ENCODE measurements at regions not wholly inside any gene's neighbourhood (a gene's known extent, or its start where the extent isn't known, plus 50 kb on each side); places are given as distances from the start of the nearest gene placed in this dataset.

DNA sequence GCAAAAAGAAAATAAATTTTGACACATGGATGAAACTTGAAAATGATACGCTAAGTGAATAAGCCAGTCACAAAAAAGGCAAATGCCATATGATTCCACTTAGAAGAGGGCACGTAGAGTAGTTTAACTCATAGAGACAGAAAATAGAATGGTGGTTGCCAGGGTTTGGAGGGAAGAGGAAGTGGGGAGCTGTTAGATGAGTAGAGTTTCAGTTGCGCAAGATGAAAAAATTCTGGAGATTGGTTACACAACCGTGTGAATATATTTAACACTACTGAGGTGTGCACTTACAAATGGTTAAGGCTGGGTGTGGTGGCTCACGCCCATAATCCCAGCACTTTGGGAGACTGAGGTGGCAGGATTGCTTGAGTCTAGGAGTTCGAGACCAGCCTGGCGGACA is 93.4 kb upstream of the TMEM132E start:
- no peak for TF ChIP-seq POLR2A (IDR thresholded peaks at IDR 0.05)
- TF ChIP-seq, protein P1, sequence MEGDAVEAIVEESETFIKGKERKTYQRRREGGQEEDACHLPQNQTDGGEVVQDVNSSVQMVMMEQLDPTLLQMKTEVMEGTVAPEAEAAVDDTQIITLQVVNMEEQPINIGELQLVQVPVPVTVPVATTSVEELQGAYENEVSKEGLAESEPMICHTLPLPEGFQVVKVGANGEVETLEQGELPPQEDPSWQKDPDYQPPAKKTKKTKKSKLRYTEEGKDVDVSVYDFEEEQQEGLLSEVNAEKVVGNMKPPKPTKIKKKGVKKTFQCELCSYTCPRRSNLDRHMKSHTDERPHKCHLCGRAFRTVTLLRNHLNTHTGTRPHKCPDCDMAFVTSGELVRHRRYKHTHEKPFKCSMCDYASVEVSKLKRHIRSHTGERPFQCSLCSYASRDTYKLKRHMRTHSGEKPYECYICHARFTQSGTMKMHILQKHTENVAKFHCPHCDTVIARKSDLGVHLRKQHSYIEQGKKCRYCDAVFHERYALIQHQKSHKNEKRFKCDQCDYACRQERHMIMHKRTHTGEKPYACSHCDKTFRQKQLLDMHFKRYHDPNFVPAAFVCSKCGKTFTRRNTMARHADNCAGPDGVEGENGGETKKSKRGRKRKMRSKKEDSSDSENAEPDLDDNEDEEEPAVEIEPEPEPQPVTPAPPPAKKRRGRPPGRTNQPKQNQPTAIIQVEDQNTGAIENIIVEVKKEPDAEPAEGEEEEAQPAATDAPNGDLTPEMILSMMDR (IDR thresholded peaks at IDR 0.05) = no peak
- TF ChIP-seq POLR2AphosphoS5 (IDR thresholded peaks at IDR 0.05) = no peak
